Liver (tissue), 8 donors: ENCODE measurements at regions not wholly inside any gene's neighbourhood (a gene's known extent, or its start where the extent isn't known, plus 50 kb on each side); places are given as distances from the start of the nearest gene placed in this dataset.

Source experiments
- DNase-seq: peaks from one replicate; pipeline ENCODE4 v3.0.0-alpha.2; 2017; ENCODE audit warnings: low spot score
- H3K27ac ChIP-seq, 2 donors: one replicate each; pipeline ENCODE4 v1.7.0; 2013; ENCODE audit warnings: inconsistent platforms in 2 of 2, low read length in 2 of 2, control low read depth in 1 of 2, low read depth in 1 of 2, mild to moderate bottlenecking in 1 of 2
- H3K27me3 ChIP-seq, 4 donors: one replicate each; pipeline versions ENCODE4 v1.6.1 to v1.7.0; 2013; ENCODE audit warnings: low read length in 3 of 4, inconsistent platforms in 1 of 4, mild to moderate bottlenecking in 1 of 4, moderate library complexity in 1 of 4; ENCODE audit not compliant: control insufficient read depth in 4 of 4, insufficient read depth in 4 of 4
- H3K36me3 ChIP-seq, 4 donors: one replicate each; pipeline versions ENCODE4 v1.6.1 to v1.7.0; 2013; ENCODE audit warnings: low read length in 3 of 4, mild to moderate bottlenecking in 3 of 4, low read depth in 1 of 4, moderate library complexity in 1 of 4; ENCODE audit not compliant: control insufficient read depth in 4 of 4, insufficient read depth in 3 of 4
- H3K4me1 ChIP-seq, 4 donors: one replicate each; pipeline versions ENCODE4 v1.6.1 to v1.7.0; 2013; ENCODE audit warnings: low read length in 3 of 4, mild to moderate bottlenecking in 3 of 4, moderate library complexity in 1 of 4; ENCODE audit not compliant: control insufficient read depth in 4 of 4, insufficient read depth in 4 of 4
- H3K4me3 ChIP-seq, 3 donors: one replicate each; pipeline versions ENCODE4 v1.6.1 to v1.7.0; 2013; ENCODE audit warnings: low read length in 3 of 3, control low read depth in 1 of 3, low read depth in 1 of 3, mild to moderate bottlenecking in 1 of 3
- H3K9ac ChIP-seq, 2 donors: one replicate each; pipeline ENCODE4 v1.7.0; 2013; ENCODE audit warnings: low read length in 2 of 2, mild to moderate bottlenecking in 2 of 2, moderate library complexity in 2 of 2, control low read depth in 1 of 2, low read depth in 1 of 2
- H3K9me3 ChIP-seq, 4 donors: one replicate each; pipeline versions ENCODE4 v1.6.1 to v1.7.0; 2013; ENCODE audit warnings: low read length in 3 of 4; ENCODE audit not compliant: control insufficient read depth in 4 of 4
- EGR1 ChIP-seq, 2 donors: IDR thresholded peaks; 2 replicates each; pipeline ENCODE4 v1.6.1; 2016 to 2018; ENCODE audit warnings: antibody characterized with exemption in 2 of 2, low read depth in 2 of 2
- FOXA1 ChIP-seq: IDR thresholded peaks from 2 replicates; pipeline ENCODE4 v1.6.1; 2016; ENCODE audit warnings: antibody characterized with exemption
- FOXA2 ChIP-seq: IDR thresholded peaks from 2 replicates; pipeline ENCODE4 v1.6.1; 2016; ENCODE audit warnings: antibody characterized with exemption
- GABPA ChIP-seq, 2 donors: IDR thresholded peaks in 1 of 2; conservative IDR thresholded peaks in 1 of 2; 2 replicates each; pipeline ENCODE4 v1.6.1; 2016; ENCODE audit warnings: antibody characterized with exemption in 2 of 2, mild to moderate bottlenecking in 1 of 2, moderate library complexity in 1 of 2
- HNF4G ChIP-seq: IDR thresholded peaks from 2 replicates; pipeline ENCODE4 v1.6.1; 2016; ENCODE audit warnings: antibody characterized with exemption
- JUND ChIP-seq, 2 donors: IDR thresholded peaks; 2 replicates each; pipeline ENCODE4 v1.6.1; 2016; ENCODE audit warnings: antibody characterized with exemption in 2 of 2
- NR2F2 ChIP-seq: IDR thresholded peaks from 2 replicates; pipeline ENCODE4 v1.6.1; 2016; ENCODE audit warnings: antibody characterized with exemption
- RXRA ChIP-seq, 2 donors: IDR thresholded peaks; 2 replicates each; pipeline ENCODE4 v1.6.1; 2017 to 2018; ENCODE audit warnings: antibody characterized with exemption in 2 of 2, mild to moderate bottlenecking in 1 of 2
- SP1 ChIP-seq: IDR thresholded peaks from 2 replicates; pipeline ENCODE4 v1.6.1; 2018; ENCODE audit warnings: antibody characterized with exemption, mild to moderate bottlenecking
- TAF1 ChIP-seq: conservative IDR thresholded peaks from 2 replicates; pipeline ENCODE4 v1.6.1; 2016; ENCODE audit warnings: antibody characterized with exemption, mild to moderate bottlenecking
- YY1 ChIP-seq: IDR thresholded peaks from 2 replicates; pipeline ENCODE4 v1.6.1; 2016; ENCODE audit warnings: antibody characterized with exemption, mild to moderate bottlenecking
- WGBS: extraction: QIAGEN DNeasy Blood & Tissue Kit; methylation state at CpG from one replicate; pipeline ENCODE4 v1.1.7; 2013; 5-methylcytosine and 5-hydroxymethylcytosine counted together
- TF ChIP-seq, protein P1 (sequence below): IDR thresholded peaks from 2 replicates; pipeline ENCODE4 v1.6.1; 2016; ENCODE audit warnings: antibody characterized with exemption
- TF ChIP-seq, protein P2 (sequence below): IDR thresholded peaks from 2 replicates; pipeline ENCODE4 v1.6.1; 2016; ENCODE audit warnings: antibody characterized with exemption, mild to moderate bottlenecking
- TF ChIP-seq, protein P3 (sequence below): fragments of 150-350 bp; IDR thresholded peaks from 2 replicates; pipeline ENCODE4 v1.5.1; 2017; ENCODE audit warnings: improper control_type of control experiment, low read depth, low read length; ENCODE audit not compliant: missing input control
- donor health status: healthy.
- donor health status: healthy.
- donor health status: healthy.
- donor health status: healthy.
- donor health status: healthy.

DNA sequence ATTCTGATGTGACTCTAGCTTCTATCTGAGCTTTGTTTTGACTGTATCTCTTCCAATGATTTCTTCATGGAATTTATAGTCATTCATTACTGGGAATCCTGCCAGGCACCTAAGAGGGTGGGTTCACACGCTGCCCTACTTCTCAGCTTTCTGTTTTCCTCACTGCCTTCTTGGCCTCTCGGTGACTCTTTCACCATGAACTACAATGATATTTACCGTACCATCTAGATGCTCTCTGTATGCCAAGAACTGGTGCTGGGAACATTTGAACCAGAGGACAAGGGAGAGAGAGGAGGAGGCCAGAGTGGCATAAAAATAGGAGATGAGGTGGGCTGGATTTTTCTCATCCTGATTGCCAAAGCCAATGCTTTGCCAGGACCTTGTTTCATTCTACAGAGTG is 280.0 kb upstream of the P2RY1 start:
- Histone ChIP-seq H3K27ac (no peak overlapping the region), H3K4me1 (no peaks in the 10 kb centered on the region), H3K9ac (no peak overlapping the region), H3K27me3 (no peaks in the 10 kb centered on the region), H3K4me3 (no peak overlapping the region), H3K36me3 (no peaks in the 10 kb centered on the region), H3K9me3 (no peaks in the 10 kb centered on the region)
- TF ChIP-seq EGR1 (IDR thresholded peaks at IDR 0.05; ENCODE audit: low read depth in 2 of 2) (no peak), FOXA1 (no peak), JUND (IDR thresholded peaks at IDR 0.05) (no peak), YY1 (no peak)
- TF ChIP-seq, protein P1, sequence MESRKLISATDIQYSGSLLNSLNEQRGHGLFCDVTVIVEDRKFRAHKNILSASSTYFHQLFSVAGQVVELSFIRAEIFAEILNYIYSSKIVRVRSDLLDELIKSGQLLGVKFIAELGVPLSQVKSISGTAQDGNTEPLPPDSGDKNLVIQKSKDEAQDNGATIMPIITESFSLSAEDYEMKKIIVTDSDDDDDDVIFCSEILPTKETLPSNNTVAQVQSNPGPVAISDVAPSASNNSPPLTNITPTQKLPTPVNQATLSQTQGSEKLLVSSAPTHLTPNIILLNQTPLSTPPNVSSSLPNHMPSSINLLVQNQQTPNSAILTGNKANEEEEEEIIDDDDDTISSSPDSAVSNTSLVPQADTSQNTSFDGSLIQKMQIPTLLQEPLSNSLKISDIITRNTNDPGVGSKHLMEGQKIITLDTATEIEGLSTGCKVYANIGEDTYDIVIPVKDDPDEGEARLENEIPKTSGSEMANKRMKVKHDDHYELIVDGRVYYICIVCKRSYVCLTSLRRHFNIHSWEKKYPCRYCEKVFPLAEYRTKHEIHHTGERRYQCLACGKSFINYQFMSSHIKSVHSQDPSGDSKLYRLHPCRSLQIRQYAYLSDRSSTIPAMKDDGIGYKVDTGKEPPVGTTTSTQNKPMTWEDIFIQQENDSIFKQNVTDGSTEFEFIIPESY, result no peak
- TF ChIP-seq, protein P2, sequence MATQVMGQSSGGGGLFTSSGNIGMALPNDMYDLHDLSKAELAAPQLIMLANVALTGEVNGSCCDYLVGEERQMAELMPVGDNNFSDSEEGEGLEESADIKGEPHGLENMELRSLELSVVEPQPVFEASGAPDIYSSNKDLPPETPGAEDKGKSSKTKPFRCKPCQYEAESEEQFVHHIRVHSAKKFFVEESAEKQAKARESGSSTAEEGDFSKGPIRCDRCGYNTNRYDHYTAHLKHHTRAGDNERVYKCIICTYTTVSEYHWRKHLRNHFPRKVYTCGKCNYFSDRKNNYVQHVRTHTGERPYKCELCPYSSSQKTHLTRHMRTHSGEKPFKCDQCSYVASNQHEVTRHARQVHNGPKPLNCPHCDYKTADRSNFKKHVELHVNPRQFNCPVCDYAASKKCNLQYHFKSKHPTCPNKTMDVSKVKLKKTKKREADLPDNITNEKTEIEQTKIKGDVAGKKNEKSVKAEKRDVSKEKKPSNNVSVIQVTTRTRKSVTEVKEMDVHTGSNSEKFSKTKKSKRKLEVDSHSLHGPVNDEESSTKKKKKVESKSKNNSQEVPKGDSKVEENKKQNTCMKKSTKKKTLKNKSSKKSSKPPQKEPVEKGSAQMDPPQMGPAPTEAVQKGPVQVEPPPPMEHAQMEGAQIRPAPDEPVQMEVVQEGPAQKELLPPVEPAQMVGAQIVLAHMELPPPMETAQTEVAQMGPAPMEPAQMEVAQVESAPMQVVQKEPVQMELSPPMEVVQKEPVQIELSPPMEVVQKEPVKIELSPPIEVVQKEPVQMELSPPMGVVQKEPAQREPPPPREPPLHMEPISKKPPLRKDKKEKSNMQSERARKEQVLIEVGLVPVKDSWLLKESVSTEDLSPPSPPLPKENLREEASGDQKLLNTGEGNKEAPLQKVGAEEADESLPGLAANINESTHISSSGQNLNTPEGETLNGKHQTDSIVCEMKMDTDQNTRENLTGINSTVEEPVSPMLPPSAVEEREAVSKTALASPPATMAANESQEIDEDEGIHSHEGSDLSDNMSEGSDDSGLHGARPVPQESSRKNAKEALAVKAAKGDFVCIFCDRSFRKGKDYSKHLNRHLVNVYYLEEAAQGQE, result no peak
- TF ChIP-seq, protein P3, sequence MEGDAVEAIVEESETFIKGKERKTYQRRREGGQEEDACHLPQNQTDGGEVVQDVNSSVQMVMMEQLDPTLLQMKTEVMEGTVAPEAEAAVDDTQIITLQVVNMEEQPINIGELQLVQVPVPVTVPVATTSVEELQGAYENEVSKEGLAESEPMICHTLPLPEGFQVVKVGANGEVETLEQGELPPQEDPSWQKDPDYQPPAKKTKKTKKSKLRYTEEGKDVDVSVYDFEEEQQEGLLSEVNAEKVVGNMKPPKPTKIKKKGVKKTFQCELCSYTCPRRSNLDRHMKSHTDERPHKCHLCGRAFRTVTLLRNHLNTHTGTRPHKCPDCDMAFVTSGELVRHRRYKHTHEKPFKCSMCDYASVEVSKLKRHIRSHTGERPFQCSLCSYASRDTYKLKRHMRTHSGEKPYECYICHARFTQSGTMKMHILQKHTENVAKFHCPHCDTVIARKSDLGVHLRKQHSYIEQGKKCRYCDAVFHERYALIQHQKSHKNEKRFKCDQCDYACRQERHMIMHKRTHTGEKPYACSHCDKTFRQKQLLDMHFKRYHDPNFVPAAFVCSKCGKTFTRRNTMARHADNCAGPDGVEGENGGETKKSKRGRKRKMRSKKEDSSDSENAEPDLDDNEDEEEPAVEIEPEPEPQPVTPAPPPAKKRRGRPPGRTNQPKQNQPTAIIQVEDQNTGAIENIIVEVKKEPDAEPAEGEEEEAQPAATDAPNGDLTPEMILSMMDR, result no peak
- DNase-seq, result no peak
- WGBS, result 85% methylated on average over 3 of the region's 3 CpGs

DNA sequence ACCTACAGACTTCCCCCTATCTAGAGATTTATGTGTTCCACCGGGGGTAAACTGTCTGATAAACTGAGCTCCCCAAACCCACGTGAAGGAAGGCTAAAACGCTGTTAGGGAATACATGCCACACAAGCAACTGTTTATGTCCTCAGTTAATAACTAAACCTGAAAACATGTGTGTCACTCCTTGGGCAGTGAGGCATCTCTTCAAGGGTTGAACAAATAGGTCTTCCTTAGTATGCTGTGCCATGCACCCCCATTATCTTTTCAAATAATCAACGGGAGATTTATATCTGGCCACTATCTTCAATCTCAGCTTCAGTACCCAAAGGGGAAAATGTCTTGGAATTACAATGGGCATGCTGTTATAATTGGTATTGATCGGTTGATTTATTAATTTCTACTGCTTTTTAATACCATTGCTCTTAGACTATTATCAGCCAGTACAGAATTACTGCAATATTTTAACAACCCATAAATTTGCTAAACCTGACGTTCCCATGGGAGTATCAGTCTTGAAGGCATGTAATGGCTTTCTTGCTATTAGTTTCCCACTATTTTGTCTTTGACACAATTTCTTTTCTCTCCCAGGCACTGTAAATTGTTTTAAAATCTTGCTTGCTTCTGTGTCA is 279.2 kb upstream of the P2RY1 start:
- Histone ChIP-seq H3K4me1 (no peaks in the 10 kb centered on the region), H3K36me3 (no peaks in the 10 kb centered on the region), H3K9ac (no peak overlapping the region), H3K27me3 (no peaks in the 10 kb centered on the region), H3K4me3 (no peak overlapping the region), H3K27ac (no peak overlapping the region), H3K9me3 (no peaks in the 10 kb centered on the region)
- 92% methylated on average over 6 of the region's 6 CpGs for WGBS
- TF ChIP-seq SP1 (no peak), NR2F2 (no peak), JUND (IDR thresholded peaks at IDR 0.05) (no peak), FOXA2 (no peak), RXRA (IDR thresholded peaks at IDR 0.05) (no peak), EGR1 (IDR thresholded peaks at IDR 0.05; ENCODE audit: low read depth in 2 of 2) (no peak), GABPA (IDR thresholded peaks at IDR 0.05 in 1 of 2, conservative IDR thresholded peaks at IDR 0.05 in 1 of 2) (no peak), FOXA1 (no peak), HNF4G (no peak), TAF1 (no peak)
- TF ChIP-seq, protein P2, result no peak
- TF ChIP-seq, protein P3, result no peak
- TF ChIP-seq, protein P1, result no peak
- DNase-seq, result no peak
